Cardiac muscle cell (in vitro differentiated cells and primary cell): ENCODE measurements at regions not wholly inside any gene's neighbourhood (a gene's known extent, or its start where the extent isn't known, plus 50 kb on each side); places are given as distances from the start of the nearest gene placed in this dataset.

Source experiments
- DNase-seq, 2 donors: peaks; one replicate each; pipeline versions ENCODE4 v3.0.0 to v3.0.0-alpha.2; 2010 to 2017; ENCODE audit warnings: low read depth in 1 of 2, low spot score in 1 of 2
- H3K27ac ChIP-seq: fragments of 200-600 bp; sonication (generic); 2 replicates; pipeline ENCODE4 v1.5.1; 2016
- H3K27me3 ChIP-seq: fragments of 200-600 bp; sonication (generic); 2 replicates; pipeline ENCODE4 v1.6.0; 2016; ENCODE audit warnings: control low read depth
- H3K36me3 ChIP-seq: fragments of 200-600 bp; sonication (generic); 2 replicates; pipeline ENCODE4 v1.5.1; 2016; ENCODE audit warnings: control low read depth
- H3K4me1 ChIP-seq: fragments of 200-600 bp; sonication (generic); 2 replicates; pipeline ENCODE4 v1.8.1; 2017; ENCODE audit warnings: low read depth, mild to moderate bottlenecking, mixed run types
- H3K4me3 ChIP-seq: fragments of 200-600 bp; sonication (generic); 2 replicates; pipeline ENCODE4 v1.5.1; 2016; ENCODE audit warnings: mild to moderate bottlenecking
- H3K9me3 ChIP-seq: fragments of 200-600 bp; sonication (generic); 2 replicates; pipeline ENCODE4 v1.5.1; 2017; ENCODE audit warnings: low read depth, mild to moderate bottlenecking, control low read depth
- TF ChIP-seq, protein P1 (sequence below): IDR thresholded peaks from 2 replicates; pipeline ENCODE4 v1.5.1; 2012; ENCODE audit warnings: low read depth, mild to moderate bottlenecking, low read length

DNA sequence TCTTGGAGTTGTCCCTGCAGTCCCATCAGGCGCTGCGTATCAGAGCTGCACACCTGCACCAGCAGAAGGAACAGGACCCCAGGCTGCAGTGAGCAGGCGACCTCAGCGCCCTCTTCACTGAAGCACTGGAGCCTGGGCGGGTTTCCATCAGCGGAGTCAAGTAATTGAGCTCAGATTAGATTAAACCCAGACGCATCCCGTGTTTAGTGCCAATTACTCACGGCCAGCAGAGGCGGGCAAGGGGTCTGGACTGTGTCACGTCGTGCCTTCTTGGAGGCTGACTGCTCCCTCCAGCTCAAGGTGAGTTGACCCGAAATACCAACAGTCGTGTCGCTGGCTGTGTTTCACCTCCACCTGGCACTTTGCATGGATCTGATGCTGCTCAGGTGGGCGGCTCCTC lies 123.6 kb downstream of the CXCL12 start:
- peak overlapping the region; percentile 72 for H3K27ac ChIP-seq
- no peak overlapping the region for H3K4me3 ChIP-seq
- TF ChIP-seq, protein P1, sequence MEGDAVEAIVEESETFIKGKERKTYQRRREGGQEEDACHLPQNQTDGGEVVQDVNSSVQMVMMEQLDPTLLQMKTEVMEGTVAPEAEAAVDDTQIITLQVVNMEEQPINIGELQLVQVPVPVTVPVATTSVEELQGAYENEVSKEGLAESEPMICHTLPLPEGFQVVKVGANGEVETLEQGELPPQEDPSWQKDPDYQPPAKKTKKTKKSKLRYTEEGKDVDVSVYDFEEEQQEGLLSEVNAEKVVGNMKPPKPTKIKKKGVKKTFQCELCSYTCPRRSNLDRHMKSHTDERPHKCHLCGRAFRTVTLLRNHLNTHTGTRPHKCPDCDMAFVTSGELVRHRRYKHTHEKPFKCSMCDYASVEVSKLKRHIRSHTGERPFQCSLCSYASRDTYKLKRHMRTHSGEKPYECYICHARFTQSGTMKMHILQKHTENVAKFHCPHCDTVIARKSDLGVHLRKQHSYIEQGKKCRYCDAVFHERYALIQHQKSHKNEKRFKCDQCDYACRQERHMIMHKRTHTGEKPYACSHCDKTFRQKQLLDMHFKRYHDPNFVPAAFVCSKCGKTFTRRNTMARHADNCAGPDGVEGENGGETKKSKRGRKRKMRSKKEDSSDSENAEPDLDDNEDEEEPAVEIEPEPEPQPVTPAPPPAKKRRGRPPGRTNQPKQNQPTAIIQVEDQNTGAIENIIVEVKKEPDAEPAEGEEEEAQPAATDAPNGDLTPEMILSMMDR: no peak
- H3K27me3 ChIP-seq: no peaks in the 10 kb centered on the region
- peak; percentile 35 to 94 for DNase-seq
- H3K4me1 ChIP-seq: peaks cover 13% of the 10 kb centered on the region
- no peaks in the 10 kb centered on the region for H3K36me3 ChIP-seq
- no peaks in the 10 kb centered on the region for H3K9me3 ChIP-seq

GRCh38 chr10:44260286-44260928 lies 124.5 kb downstream of the CXCL12 start:
- TF ChIP-seq, protein P1: no peak
- no peak for DNase-seq
- Histone ChIP-seq H3K9me3 (no peaks in the 10 kb centered on the region), H3K27me3 (no peaks in the 10 kb centered on the region), H3K4me1 (peaks cover 13% of the 10 kb centered on the region), H3K4me3 (no peak overlapping the region), H3K27ac (no peak overlapping the region), H3K36me3 (no peaks in the 10 kb centered on the region)

- Histone ChIP-seq H3K4me3 (no peak overlapping the region), H3K27ac (no peak overlapping the region), H3K36me3 (no peaks in the 10 kb centered on the region), H3K9me3 (no peaks in the 10 kb centered on the region), H3K27me3 (no peaks in the 10 kb centered on the region), H3K4me1 (peaks cover 13% of the 10 kb centered on the region)
- no peak for DNase-seq
- TF ChIP-seq, protein P1: no peak
Measured at GRCh38 chr10:44259090-44259874, 125.6 kb downstream of the CXCL12 start.

DNA sequence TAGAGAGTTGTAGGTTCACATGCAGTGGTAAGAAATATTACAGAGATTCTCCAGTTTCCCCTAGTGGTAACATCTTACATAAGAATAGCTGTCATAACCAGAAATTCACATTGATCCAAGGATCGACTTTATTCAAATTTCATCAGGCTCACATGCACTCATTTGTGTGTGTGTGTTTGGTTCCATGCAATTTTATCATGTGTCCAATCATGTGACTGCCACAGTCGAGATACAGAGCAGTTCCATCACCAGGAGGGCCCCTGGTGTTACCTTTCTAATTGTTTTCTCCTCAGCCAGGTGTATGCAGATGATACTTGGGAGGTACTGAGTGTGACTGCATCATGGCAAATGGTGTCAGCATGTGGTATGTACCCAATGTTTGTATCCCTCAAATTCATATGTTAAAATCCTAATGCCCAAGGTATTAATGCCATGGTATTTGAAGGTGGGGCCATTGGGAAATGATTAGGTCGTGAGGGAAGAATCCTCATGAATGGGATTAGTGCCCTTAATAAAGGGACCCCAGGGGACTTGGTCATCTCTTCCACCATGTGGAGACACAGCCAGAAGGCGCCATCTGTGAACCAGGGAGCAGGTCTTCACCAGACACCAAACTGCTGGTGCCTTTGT lies 126.3 kb downstream of the CXCL12 start:
- TF ChIP-seq, protein P1: no peak
- Histone ChIP-seq H3K36me3 (no peaks in the 10 kb centered on the region), H3K9me3 (no peaks in the 10 kb centered on the region), H3K27ac (no peak overlapping the region), H3K4me1 (peaks cover 17% of the 10 kb centered on the region), H3K4me3 (no peak overlapping the region), H3K27me3 (no peaks in the 10 kb centered on the region)
- DNase-seq: no peak

- H3K9me3 ChIP-seq: no peaks in the 10 kb centered on the region
- H3K27me3 ChIP-seq: no peaks in the 10 kb centered on the region
- no peak overlapping the region for H3K4me3 ChIP-seq
- TF ChIP-seq, protein P1: no peak
- no peak for DNase-seq
- no peak overlapping the region for H3K27ac ChIP-seq
- H3K4me1 ChIP-seq: peaks cover 21% of the 10 kb centered on the region
- no peaks in the 10 kb centered on the region for H3K36me3 ChIP-seq
Measured at GRCh38 chr10:44258019-44258418, 126.9 kb downstream of the CXCL12 start.
